ENCODE measurements at regions not wholly inside any gene's neighbourhood (a gene's known extent, or its start where the extent isn't known, plus 50 kb on each side); places are given as distances from the start of the nearest gene placed in this dataset.
"Not testable (repeated sequence)": the region's sequence is repeated elsewhere in the genome, so short reads cannot be mapped to it uniquely, and the experiment has no call there.

- DNase-seq (ENCODE audit: low spot score): no peak
These were observed 262.1 kb downstream of the EIPR1 start for GRCh38 chr2:3115301-3116042.

DNA sequence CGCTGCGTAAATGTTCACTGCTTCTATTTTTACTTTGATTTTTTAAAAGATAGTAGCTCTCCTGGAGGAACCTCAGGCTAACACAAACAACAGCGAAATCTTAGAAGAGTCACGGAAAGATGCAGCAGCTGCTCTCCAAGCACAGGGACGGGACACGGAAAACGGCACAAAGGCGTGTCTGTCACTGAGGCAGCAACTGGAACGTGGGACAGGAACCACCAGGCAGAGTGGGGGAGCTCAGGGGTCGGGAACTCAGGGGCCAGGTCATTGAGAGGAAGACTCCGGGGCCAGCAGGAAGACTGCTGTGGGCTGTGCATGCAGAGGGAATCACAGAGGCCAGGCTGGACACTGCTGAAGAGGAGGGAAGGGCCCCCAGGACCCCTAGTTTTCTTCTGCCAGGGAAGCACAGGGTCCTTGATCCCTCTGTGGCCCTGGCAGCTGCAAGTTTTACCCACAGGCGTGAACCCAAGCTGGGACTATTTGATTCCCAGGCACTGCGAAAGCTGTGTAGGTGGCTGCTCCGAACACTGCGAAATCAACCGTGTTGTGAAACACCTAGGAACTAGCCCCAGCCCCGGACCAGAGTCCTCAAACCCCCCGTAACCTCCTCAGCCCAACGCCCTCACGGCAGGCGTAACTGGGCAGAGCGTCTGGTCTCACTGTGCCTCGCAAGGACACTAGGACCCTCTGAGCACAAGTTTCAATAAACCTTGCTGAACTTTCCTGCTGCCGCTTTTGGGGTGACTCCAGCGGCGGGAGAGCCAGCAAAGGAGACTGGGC, 263.0 kb downstream of the EIPR1 start:
- no peak for DNase-seq (ENCODE audit: low spot score)

GRCh38 chr2:3113769-3114168, 263.8 kb downstream of the EIPR1 start:
- no peak for DNase-seq (ENCODE audit: low spot score)

GRCh38 chr2:3113122-3113521, 264.5 kb downstream of the EIPR1 start:
- no peak for DNase-seq (ENCODE audit: low spot score)

DNA sequence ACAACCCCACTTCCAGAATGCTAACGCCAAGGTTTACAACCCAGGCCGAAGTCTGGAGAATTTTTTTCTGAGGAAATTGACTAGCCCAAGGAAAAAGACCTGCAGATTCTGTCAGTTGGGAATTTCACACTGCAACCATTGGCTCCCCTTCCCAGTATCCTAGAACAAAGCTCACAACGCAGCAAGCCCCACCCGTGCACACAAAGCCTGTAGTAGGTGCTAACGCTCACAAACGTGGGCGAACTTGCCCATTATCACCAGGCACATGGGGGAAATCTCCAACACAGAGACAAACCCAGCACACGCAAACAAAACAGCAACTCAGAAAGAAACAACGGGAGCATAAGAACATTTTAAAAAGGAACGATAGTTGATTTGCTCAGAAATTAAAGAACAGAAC, 265.1 kb downstream of the EIPR1 start:
- no peak for DNase-seq (ENCODE audit: low spot score)

DNA sequence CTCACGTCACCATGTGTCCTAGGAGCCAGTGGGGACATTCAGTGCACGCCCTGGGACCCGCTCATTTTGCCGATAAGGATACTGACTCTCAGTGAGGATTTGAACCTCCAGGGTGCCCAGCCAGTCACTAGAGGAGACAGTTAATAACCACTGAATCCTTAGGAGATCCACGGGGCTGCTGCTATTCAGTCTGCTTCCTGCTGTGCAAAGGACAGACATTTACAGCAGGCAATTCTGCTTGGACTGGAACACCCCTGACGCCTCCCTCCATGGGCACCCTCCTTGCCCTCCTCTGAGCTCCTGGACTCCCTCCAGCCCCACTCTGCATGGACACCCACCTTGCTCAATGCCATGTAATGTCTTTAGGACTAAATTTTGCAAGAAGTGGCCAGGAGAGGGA, 265.5 kb downstream of the EIPR1 start:
- no peak for DNase-seq (ENCODE audit: low spot score)

- DNase-seq (ENCODE audit: low spot score): no peak
These were observed 266.5 kb downstream of the EIPR1 start for GRCh38 chr2:3110994-3111666.

DNA sequence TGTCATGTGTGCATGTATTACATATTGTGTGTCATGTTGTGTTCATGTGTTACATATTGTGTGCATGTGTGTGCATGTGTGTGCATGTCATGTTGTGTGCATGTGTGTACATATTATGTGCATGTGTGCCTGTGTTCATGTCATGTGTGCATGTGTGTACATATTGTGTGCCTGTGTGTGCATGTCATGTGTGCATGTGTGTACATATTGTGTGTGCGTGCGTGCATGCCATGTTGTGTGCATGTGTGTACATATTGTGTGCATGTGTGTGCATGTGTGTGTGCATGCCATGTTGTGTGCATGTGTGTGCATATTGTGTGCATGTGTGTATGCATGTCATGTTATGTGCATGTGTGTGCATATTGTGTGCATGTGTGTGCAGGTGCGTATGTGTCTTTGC, 267.1 kb downstream of the EIPR1 start:
- no peak for DNase-seq (ENCODE audit: low spot score)

DNA sequence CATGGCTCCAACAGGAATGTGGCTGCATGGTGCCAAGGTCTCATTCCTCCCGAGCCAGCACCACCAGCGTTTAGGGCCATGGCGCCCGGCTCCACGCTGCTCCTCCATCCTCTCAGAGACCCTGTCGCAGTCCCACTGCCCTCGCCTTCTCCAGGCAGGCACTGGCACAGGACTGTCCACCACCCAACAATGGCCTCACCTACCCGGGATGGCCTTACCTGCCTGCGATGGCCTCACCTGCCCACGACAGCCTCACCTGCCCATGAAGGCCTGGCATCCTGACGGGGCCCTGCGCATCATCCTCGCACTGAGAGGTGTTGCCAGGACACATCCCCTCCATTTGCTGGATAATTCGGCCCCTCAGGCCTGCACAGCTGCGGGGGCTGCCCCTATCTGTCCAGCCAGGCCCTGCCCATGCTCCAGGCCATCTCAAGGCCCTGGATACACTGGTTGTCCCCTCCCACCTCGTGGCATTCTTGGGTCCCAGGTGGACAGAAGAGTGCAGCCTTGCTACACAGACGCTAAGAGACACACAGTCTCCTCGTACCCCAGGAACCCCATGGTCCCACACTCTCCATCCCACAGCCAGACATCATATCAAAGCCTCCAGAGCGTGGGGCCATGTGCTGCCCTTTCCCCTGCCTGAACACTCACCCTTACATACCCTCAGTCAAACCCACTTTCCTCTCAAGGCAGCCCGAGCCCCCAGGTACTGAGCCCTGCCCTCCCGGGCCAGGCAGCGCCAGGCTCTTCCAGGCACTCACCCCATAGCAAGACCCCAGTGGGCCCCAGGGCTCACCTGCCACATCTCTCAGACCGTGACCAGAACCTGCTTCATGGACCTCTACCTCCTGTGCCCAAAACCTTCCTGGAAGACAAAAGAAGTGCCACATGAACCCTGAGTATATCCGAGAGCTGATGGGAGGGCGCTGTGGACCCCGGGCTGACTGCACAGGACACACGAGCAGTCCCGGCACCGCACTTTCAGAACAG, 268.6 kb downstream of the EIPR1 start:
- no peak for DNase-seq (ENCODE audit: low spot score)

- DNase-seq (ENCODE audit: low spot score): no peak
These were observed 269.5 kb downstream of the EIPR1 start for GRCh38 chr2:3108105-3108504.

DNA sequence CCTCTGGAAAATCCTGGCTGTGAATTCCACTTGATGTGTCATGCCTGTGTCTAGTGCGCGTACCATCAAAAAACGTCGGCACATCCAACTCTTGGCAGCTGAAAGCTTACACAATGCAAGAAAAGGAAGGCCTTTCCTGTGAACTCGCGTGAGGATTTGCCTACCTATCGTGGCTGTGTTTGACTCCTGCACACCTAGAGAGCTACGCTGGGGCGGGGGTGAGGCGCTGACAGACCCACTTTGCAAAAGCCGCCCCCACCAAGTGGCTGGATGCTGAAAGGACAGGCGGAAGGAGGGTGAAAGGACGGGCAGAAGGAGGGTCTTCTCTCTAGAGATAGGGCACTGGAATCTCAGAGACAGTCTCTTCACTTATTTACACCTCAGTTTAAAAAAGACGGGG, 270.1 kb downstream of the EIPR1 start:
- no peak for DNase-seq (ENCODE audit: low spot score)

- no peak for DNase-seq (ENCODE audit: low spot score)
These were observed 271.6 kb downstream of the EIPR1 start for GRCh38 chr2:3105814-3106569.

GRCh38 chr2:3104958-3105813, 272.4 kb downstream of the EIPR1 start:
- DNase-seq (ENCODE audit: low spot score): not testable (repeated sequence)

DNA sequence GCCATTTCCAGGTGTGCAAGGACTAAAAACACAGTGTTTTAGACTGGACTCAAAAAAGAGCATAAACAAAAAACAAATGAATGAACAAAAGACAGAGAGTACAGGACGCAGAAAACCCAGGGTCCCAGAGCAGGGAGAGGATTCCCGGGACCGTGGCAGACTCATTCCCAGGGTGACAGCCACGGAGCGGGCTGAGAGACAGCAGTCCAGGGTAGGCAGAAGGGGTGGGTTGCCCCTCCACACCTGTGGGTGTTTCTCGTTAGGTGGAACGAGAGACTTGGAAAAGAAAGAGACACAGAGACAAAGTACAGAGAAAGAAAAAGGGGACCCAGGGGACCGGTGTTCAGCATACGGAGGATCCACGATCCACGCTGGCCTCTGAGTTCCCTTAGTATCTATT, 273.4 kb downstream of the EIPR1 start:
- DNase-seq (ENCODE audit: low spot score): no peak

- DNase-seq (ENCODE audit: low spot score): no peak
These were observed 274.6 kb downstream of the EIPR1 start for GRCh38 chr2:3102922-3103569.

GRCh38 chr2:3102081-3102921, 275.3 kb downstream of the EIPR1 start:
- DNase-seq (ENCODE audit: low spot score): no peak

GRCh38 chr2:3101016-3101942, 276.3 kb downstream of the EIPR1 start:
- no peak for DNase-seq (ENCODE audit: low spot score)

DNA sequence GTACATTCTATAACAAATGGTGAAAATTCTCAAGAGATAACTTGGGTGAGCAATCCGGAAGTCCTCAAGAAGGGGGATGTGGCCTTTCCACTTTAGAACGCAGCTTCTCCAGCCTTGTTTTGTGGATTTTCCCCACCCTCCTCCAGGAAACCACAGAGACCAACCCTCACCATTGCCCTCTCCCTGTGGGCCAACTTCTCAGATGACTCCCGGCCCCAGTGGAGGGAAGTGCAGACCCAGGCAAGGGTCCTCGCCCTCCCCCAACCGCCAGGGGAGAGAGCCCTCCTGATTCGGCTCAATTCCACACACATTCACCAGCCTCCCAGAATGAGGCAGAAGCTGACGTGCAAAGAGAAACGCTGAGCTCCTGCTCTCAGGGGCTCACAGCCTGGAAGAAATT, 277.2 kb downstream of the EIPR1 start:
- DNase-seq (ENCODE audit: low spot score): no peak

Data from CD4-positive, alpha-beta T cell treated with Interleukin-15 for 4 hours (primary cell).